ENCODE measurements at regions not wholly inside any gene's neighbourhood (a gene's known extent, or its start where the extent isn't known, plus 50 kb on each side); places are given as distances from the start of the nearest gene placed in this dataset.

DNA sequence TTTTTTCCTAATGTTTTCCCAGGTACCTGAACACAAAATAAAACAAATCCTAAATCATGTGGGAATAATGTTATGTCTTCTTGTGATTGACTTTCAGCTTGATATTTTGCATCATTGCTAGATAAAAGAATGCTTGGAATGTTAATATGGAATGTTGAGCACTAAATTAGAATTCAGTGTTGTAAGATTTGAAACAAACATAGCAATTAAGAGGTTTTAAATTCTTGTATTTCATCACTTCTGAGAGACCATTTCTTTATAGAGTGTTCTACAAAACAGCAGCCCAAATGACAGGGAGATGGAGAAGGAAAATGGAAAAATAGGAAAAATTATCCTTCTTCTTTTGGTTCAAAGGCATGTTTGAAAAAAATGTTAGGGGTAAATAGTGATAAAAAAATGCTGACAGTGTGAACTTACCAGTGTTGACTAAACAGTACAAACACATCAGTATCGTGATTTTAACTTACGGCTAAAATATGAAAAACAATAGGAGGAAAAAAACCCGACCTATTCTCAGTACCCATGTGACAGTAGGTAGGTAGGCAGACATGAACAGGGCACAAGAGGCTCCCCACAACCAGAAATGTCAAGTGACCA, 102.6 kb upstream of the PDE5A start:
- Histone ChIP-seq H3K4me3 (replicated peaks in 1 of 3; ENCODE audit: insufficient read depth in 1 of 3, low read depth in 2 of 3, low read length in 3 of 3) (no peak overlapping the region), H3K79me2 (ENCODE audit: insufficient read depth, low read length) (no peaks in the 10 kb centered on the region), H3K4me1 (ENCODE audit: insufficient read depth, low read length) (peaks cover 11% of the 10 kb centered on the region), H4K20me1 (ENCODE audit: insufficient read depth, low read length) (no peaks in the 10 kb centered on the region), H3K9me3 (ENCODE audit: low read length) (peaks cover 5% of the 10 kb centered on the region; the same call in 1 of the 2 replicates), H3K27me3 (ENCODE audit: control insufficient read depth in 1 of 2, insufficient read depth in 2 of 2, low read length in 2 of 2) (no peaks in the 10 kb centered on the region), H3K36me3 (replicated peaks in 1 of 2; ENCODE audit: control insufficient read depth in 1 of 2, insufficient read depth in 2 of 2, low read length in 2 of 2) (no peaks in the 10 kb centered on the region), H2AFZ (ENCODE audit: low read length) (no peak overlapping the region), H3K27ac (ENCODE audit: extremely low read length, insufficient read depth, low read length) (no peak overlapping the region), H3K4me2 (ENCODE audit: low read depth, low read length) (no peak overlapping the region), H3K9ac (ENCODE audit: insufficient read depth, low read depth, low read length) (no peak overlapping the region)
- no peak for DNase-seq (ENCODE audit: low spot score)
- ChIA-PET CTCF (ENCODE audit: low intra/inter-chr PET ratio, low total read pairs) (no interaction called here), POLR2A (no interaction called here)
- in situ Hi-C loops (cut with HindIII; ENCODE audit: extremely low pct_ligation_motif_present, low pct_unique_long_range_greater_than_20kb), result no loop called here
- ATAC-seq, result no peak
- 12% methylated on average over 3 of the region's 3 CpGs for WGBS (ENCODE audit: low lambda C conversion rate)
- intact Hi-C loops (cut with micrococcal nuclease; ENCODE audit: unreplicated experiment), result no loop called here
- TF ChIP-seq CCDC6 (CRISPR knock-in tag; IDR thresholded peaks at IDR 0.05) (no peak), MAFF (IDR thresholded peaks at IDR 0.05; ENCODE audit: low read depth, low read length) (peak; percentile 69; the same call in 1 of the 2 replicates), ZNF83 (CRISPR knock-in tag; IDR thresholded peaks at IDR 0.05; ENCODE audit: borderline replicate concordance) (no peak), ZNF251 (CRISPR knock-in tag; IDR thresholded peaks at IDR 0.05) (no peak), SAFB2 (CRISPR knock-in tag; IDR thresholded peaks at IDR 0.05; ENCODE audit: borderline replicate concordance, low read depth) (no peak), ZNF619 (CRISPR knock-in tag; IDR thresholded peaks at IDR 0.05) (no peak), MAFK (conservative IDR thresholded peaks at IDR 0.05 in 1 of 2, IDR thresholded peaks at IDR 0.05 in 1 of 2; ENCODE audit: low read length in 2 of 2) (peak; percentile 53 to 82), FOSL2 (CRISPR knock-in tag; IDR thresholded peaks at IDR 0.05) (no peak)
- FAIRE-seq, result no peak
- BruUV-seq (replicated peaks), result no TSS peak

DNA sequence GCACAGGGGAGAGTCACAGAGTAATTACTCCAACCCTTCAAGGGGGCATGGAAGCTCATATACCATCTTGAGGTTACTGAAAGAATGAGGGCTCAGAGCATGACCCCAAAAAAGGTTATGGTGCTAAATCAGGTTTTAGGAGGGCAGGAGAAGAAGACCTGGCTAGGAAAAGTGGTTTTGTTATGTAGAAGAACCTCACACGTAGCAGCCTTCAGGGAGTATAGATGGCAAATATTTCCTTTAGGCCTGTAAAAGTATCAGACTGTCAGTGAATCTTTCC, 102.0 kb upstream of the PDE5A start:
- ATAC-seq (no peak), DNase-seq (ENCODE audit: low spot score) (no peak), FAIRE-seq (no peak)
- 17% methylated on average over 1 of the region's 1 CpG for WGBS (ENCODE audit: low lambda C conversion rate)
- Histone ChIP-seq H3K9ac (ENCODE audit: insufficient read depth, low read depth, low read length) (no peak overlapping the region), H4K20me1 (ENCODE audit: insufficient read depth, low read length) (no peaks in the 10 kb centered on the region), H3K27ac (ENCODE audit: extremely low read length, insufficient read depth, low read length) (no peak overlapping the region), H3K4me1 (ENCODE audit: insufficient read depth, low read length) (peaks cover 11% of the 10 kb centered on the region), H3K4me2 (ENCODE audit: low read depth, low read length) (no peak overlapping the region), H3K36me3 (replicated peaks in 1 of 2; ENCODE audit: control insufficient read depth in 1 of 2, insufficient read depth in 2 of 2, low read length in 2 of 2) (no peaks in the 10 kb centered on the region), H3K27me3 (ENCODE audit: control insufficient read depth in 1 of 2, insufficient read depth in 2 of 2, low read length in 2 of 2) (no peaks in the 10 kb centered on the region), H3K9me3 (ENCODE audit: low read length) (peaks cover 5% of the 10 kb centered on the region; the same call in 1 of the 2 replicates), H2AFZ (ENCODE audit: low read length) (no peak overlapping the region), H3K79me2 (ENCODE audit: insufficient read depth, low read length) (no peaks in the 10 kb centered on the region), H3K4me3 (replicated peaks in 1 of 3; ENCODE audit: insufficient read depth in 1 of 3, low read depth in 2 of 3, low read length in 3 of 3) (no peak overlapping the region)
- ChIA-PET POLR2A (no interaction called here), CTCF (ENCODE audit: low intra/inter-chr PET ratio, low total read pairs) (no interaction called here)
- in situ Hi-C loops (cut with HindIII; ENCODE audit: extremely low pct_ligation_motif_present, low pct_unique_long_range_greater_than_20kb) (no loop called here), intact Hi-C loops (cut with micrococcal nuclease; ENCODE audit: unreplicated experiment) (no loop called here)
- no TSS peak for BruUV-seq (replicated peaks)
- TF ChIP-seq ZSCAN12 (CRISPR knock-in tag; IDR thresholded peaks at IDR 0.05), result no peak
- TF ChIP-seq ZNF24 (IDR thresholded peaks at IDR 0.05), result no peak
- TF ChIP-seq ETV6 (CRISPR knock-in tag; conservative IDR thresholded peaks at IDR 0.05), result no peak
- TF ChIP-seq ZNF556 (CRISPR knock-in tag; IDR thresholded peaks at IDR 0.05; ENCODE audit: borderline replicate concordance), result no peak
- TF ChIP-seq XRCC5 (optimal IDR thresholded peaks at IDR 0.05; ENCODE audit: low read length), result no peak
- TF ChIP-seq ZFP36L2 (CRISPR knock-in tag; IDR thresholded peaks at IDR 0.05), result no peak
- TF ChIP-seq, protein P1, sequence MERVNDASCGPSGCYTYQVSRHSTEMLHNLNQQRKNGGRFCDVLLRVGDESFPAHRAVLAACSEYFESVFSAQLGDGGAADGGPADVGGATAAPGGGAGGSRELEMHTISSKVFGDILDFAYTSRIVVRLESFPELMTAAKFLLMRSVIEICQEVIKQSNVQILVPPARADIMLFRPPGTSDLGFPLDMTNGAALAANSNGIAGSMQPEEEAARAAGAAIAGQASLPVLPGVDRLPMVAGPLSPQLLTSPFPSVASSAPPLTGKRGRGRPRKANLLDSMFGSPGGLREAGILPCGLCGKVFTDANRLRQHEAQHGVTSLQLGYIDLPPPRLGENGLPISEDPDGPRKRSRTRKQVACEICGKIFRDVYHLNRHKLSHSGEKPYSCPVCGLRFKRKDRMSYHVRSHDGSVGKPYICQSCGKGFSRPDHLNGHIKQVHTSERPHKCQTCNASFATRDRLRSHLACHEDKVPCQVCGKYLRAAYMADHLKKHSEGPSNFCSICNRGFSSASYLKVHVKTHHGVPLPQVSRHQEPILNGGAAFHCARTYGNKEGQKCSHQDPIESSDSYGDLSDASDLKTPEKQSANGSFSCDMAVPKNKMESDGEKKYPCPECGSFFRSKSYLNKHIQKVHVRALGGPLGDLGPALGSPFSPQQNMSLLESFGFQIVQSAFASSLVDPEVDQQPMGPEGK (CRISPR knock-in tag; IDR thresholded peaks at IDR 0.05), result no peak
- TF ChIP-seq BORCS8-MEF2B (CRISPR knock-in tag; IDR thresholded peaks at IDR 0.05), result no peak
- TF ChIP-seq, protein P2, sequence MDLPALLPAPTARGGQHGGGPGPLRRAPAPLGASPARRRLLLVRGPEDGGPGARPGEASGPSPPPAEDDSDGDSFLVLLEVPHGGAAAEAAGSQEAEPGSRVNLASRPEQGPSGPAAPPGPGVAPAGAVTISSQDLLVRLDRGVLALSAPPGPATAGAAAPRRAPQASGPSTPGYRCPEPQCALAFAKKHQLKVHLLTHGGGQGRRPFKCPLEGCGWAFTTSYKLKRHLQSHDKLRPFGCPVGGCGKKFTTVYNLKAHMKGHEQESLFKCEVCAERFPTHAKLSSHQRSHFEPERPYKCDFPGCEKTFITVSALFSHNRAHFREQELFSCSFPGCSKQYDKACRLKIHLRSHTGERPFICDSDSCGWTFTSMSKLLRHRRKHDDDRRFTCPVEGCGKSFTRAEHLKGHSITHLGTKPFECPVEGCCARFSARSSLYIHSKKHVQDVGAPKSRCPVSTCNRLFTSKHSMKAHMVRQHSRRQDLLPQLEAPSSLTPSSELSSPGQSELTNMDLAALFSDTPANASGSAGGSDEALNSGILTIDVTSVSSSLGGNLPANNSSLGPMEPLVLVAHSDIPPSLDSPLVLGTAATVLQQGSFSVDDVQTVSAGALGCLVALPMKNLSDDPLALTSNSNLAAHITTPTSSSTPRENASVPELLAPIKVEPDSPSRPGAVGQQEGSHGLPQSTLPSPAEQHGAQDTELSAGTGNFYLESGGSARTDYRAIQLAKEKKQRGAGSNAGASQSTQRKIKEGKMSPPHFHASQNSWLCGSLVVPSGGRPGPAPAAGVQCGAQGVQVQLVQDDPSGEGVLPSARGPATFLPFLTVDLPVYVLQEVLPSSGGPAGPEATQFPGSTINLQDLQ (CRISPR knock-in tag; IDR thresholded peaks at IDR 0.05), result no peak
